ENCODE measurements at regions not wholly inside any gene's neighbourhood (a gene's known extent, or its start where the extent isn't known, plus 50 kb on each side); places are given as distances from the start of the nearest gene placed in this dataset.

GRCh38 chr6:154596009-154596408 is 85.5 kb upstream of the CNKSR3 start:
- no peak for DNase-seq
- intact Hi-C loops (cut with DNase I), result no loop called here
- no peak for ATAC-seq (ENCODE audit: poor library complexity)

- ATAC-seq (ENCODE audit: poor library complexity) (peak; percentile 76), DNase-seq (no peak)
- intact Hi-C loops (cut with DNase I), result no loop called here
Measured at GRCh38 chr6:154596701-154597100, 86.2 kb upstream of the CNKSR3 start.

- DNase-seq (no peak), ATAC-seq (ENCODE audit: poor library complexity) (no peak)
- intact Hi-C loops (cut with DNase I), result no loop called here
Measured at GRCh38 chr6:154598399-154598798, 87.9 kb upstream of the CNKSR3 start.

GRCh38 chr6:154602296-154602695 is 91.8 kb upstream of the CNKSR3 start:
- no peak for DNase-seq
- intact Hi-C loops (cut with DNase I), result no loop called here
- ATAC-seq (ENCODE audit: poor library complexity), result no peak

GRCh38 chr6:154602708-154603107 is 92.2 kb upstream of the CNKSR3 start:
- intact Hi-C loops (cut with DNase I), result no loop called here
- DNase-seq (no peak), ATAC-seq (ENCODE audit: poor library complexity) (no peak)

GRCh38 chr6:154604119-154604518 is 93.6 kb upstream of the CNKSR3 start:
- intact Hi-C loops (cut with DNase I), result no loop called here
- ATAC-seq (ENCODE audit: poor library complexity), result no peak
- no peak for DNase-seq

- no peak for ATAC-seq (ENCODE audit: poor library complexity)
- no peak for DNase-seq
- intact Hi-C loops (cut with DNase I), result no loop called here
Measured at GRCh38 chr6:154605178-154605881, 94.8 kb upstream of the CNKSR3 start.

- intact Hi-C loops (cut with DNase I), result no loop called here
Measured at GRCh38 chr6:154605882-154606370, 95.4 kb upstream of the CNKSR3 start.

GRCh38 chr6:154606457-154606856 is 96.0 kb upstream of the CNKSR3 start:
- no peak for ATAC-seq (ENCODE audit: poor library complexity)
- intact Hi-C loops (cut with DNase I), result no loop called here
- no peak for DNase-seq

More at GRCh38 chr6:154605882-154606370, 95.4 kb upstream of the CNKSR3 start:
- DNase-seq (no peak), ATAC-seq (ENCODE audit: poor library complexity) (no peak)

GRCh38 chr6:154606860-154607259 is 96.4 kb upstream of the CNKSR3 start:
- no peak for ATAC-seq (ENCODE audit: poor library complexity)
- intact Hi-C loops (cut with DNase I), result no loop called here
- DNase-seq, result no peak

GRCh38 chr6:154611241-154611640 is 100.8 kb upstream of the CNKSR3 start:
- intact Hi-C loops (cut with DNase I), result no loop called here
- ATAC-seq (ENCODE audit: poor library complexity), result no peak
- no peak for DNase-seq

- intact Hi-C loops (cut with DNase I), result no loop called here
- DNase-seq, result no peak
- ATAC-seq (ENCODE audit: poor library complexity), result no peak
Measured at GRCh38 chr6:154611847-154612246, 101.4 kb upstream of the CNKSR3 start.

- no peak for DNase-seq
Measured at GRCh38 chr6:154613137-154613676, 102.7 kb upstream of the CNKSR3 start.

GRCh38 chr6:154614101-154614500 is 103.6 kb upstream of the CNKSR3 start:
- DNase-seq (no peak), ATAC-seq (ENCODE audit: poor library complexity) (no peak)
- intact Hi-C loops (cut with DNase I), result no loop called here

More at GRCh38 chr6:154613137-154613676, 102.7 kb upstream of the CNKSR3 start:
- intact Hi-C loops (cut with DNase I), result no loop called here
- no peak for ATAC-seq (ENCODE audit: poor library complexity)

- intact Hi-C loops (cut with DNase I), result no loop called here
- DNase-seq (no peak), ATAC-seq (ENCODE audit: poor library complexity) (peak; percentile 28)
Measured at GRCh38 chr6:154614641-154615040, 104.2 kb upstream of the CNKSR3 start.

GRCh38 chr6:154615483-154616025 is 105.1 kb upstream of the CNKSR3 start:
- intact Hi-C loops (cut with DNase I), result no loop called here
- ATAC-seq (ENCODE audit: poor library complexity) (peak; percentile 90), DNase-seq (peak; percentile 77)

- intact Hi-C loops (cut with DNase I), result no loop called here
- ATAC-seq (ENCODE audit: poor library complexity) (no peak), DNase-seq (no peak)
Measured at GRCh38 chr6:154617175-154617574, 106.7 kb upstream of the CNKSR3 start.

GRCh38 chr6:154619146-154619545 is 108.7 kb upstream of the CNKSR3 start:
- DNase-seq (no peak), ATAC-seq (ENCODE audit: poor library complexity) (no peak)
- intact Hi-C loops (cut with DNase I), result no loop called here

GRCh38 chr6:154621686-154622085 is 111.2 kb upstream of the CNKSR3 start:
- ATAC-seq (ENCODE audit: poor library complexity) (no peak), DNase-seq (no peak)
- intact Hi-C loops (cut with DNase I), result no loop called here

GRCh38 chr6:154622618-154623336 is 110.4 kb upstream of the SCAF8 start:
- ATAC-seq (ENCODE audit: poor library complexity), result no peak
- intact Hi-C loops (cut with DNase I), result no loop called here

More at GRCh38 chr6:154622618-154623336, 110.4 kb upstream of the SCAF8 start:
- no peak for DNase-seq

Data from Right ventricle myocardium superior (tissue), 1 donor.